ENCODE measurements at regions not wholly inside any gene's neighbourhood (a gene's known extent, or its start where the extent isn't known, plus 50 kb on each side); places are given as distances from the start of the nearest gene placed in this dataset.
"Not testable (repeated sequence)": the region's sequence is repeated elsewhere in the genome, so short reads cannot be mapped to it uniquely, and the experiment has no call there.

GRCh38 chr5:111826064-111826463 lies 69.1 kb upstream of the NREP start:
- Histone ChIP-seq H3K27me3 (no peaks in the 10 kb centered on the region), H3K9me3 (peaks cover 0 to 3% of the 10 kb centered on the region in 2 donors), H3K4me1 (no peaks in the 10 kb centered on the region), H3K27ac (no peak overlapping the region), H3K36me3 (no peaks in the 10 kb centered on the region), H3K4me3 (no peak overlapping the region)
- no peak for TF ChIP-seq CTCF (IDR thresholded peaks at IDR 0.05)
- intact Hi-C loops (cut with DNase I): no loop called here
- no peak for DNase-seq
- ATAC-seq: no peak

GRCh38 chr5:111820072-111820471 lies 63.1 kb upstream of the NREP start:
- intact Hi-C loops (cut with DNase I): no loop called here
- Histone ChIP-seq H3K27ac (no peak overlapping the region), H3K4me1 (no peaks in the 10 kb centered on the region), H3K9me3 (peaks cover 0 to 4% of the 10 kb centered on the region in 2 donors), H3K36me3 (no peaks in the 10 kb centered on the region), H3K4me3 (no peak overlapping the region), H3K27me3 (no peaks in the 10 kb centered on the region)
- DNase-seq (no peak), ATAC-seq (no peak)
- no peak for TF ChIP-seq CTCF (IDR thresholded peaks at IDR 0.05)

- H3K27me3 ChIP-seq; H3K4me1 ChIP-seq; H3K9me3 ChIP-seq; H3K27ac ChIP-seq; H3K4me3 ChIP-seq; ATAC-seq; H3K36me3 ChIP-seq; intact Hi-C loops (cut with DNase I); DNase-seq: not testable (repeated sequence)
Observed at GRCh38 chr5:111819028-111819427, 62.0 kb upstream of the NREP start.

- Histone ChIP-seq H3K4me1 (no peaks in the 10 kb centered on the region), H3K9me3 (no peaks in the 10 kb centered on the region), H3K27me3 (no peaks in the 10 kb centered on the region), H3K36me3 (no peaks in the 10 kb centered on the region), H3K27ac (no peak overlapping the region), H3K4me3 (no peak overlapping the region)
- ATAC-seq (no peak), DNase-seq (no peak)
- no peak for TF ChIP-seq CTCF (IDR thresholded peaks at IDR 0.05)
- intact Hi-C loops (cut with DNase I): no loop called here
Observed at GRCh38 chr5:111813537-111813936, 56.5 kb upstream of the NREP start.

- Histone ChIP-seq H3K27ac (no peak overlapping the region), H3K4me3 (no peak overlapping the region), H3K4me1 (no peaks in the 10 kb centered on the region), H3K36me3 (no peaks in the 10 kb centered on the region), H3K27me3 (no peaks in the 10 kb centered on the region), H3K9me3 (no peaks in the 10 kb centered on the region)
- no peak for ATAC-seq
- no peak for TF ChIP-seq CTCF (IDR thresholded peaks at IDR 0.05)
- intact Hi-C loops (cut with DNase I): no loop called here
- DNase-seq: no peak
Observed at GRCh38 chr5:111810112-111810511, 53.1 kb upstream of the NREP start.
